ENCODE measurements at regions not wholly inside any gene's neighbourhood (a gene's known extent, or its start where the extent isn't known, plus 50 kb on each side); places are given as distances from the start of the nearest gene placed in this dataset.

- intact Hi-C loops (cut with DNase I; ENCODE audit: low total_unique reads): no loop called here
- H3K27ac ChIP-seq: no peak overlapping the region
- no peak for TF ChIP-seq CTCF (IDR thresholded peaks at IDR 0.05)
Observed at GRCh38 chr3:139292192-139292591, 51.6 kb upstream of the MRPS22 start.

GRCh38 chr3:139292711-139293664, 50.8 kb upstream of the MRPS22 start:
- H3K27me3 ChIP-seq: no peaks in the 10 kb centered on the region
- intact Hi-C loops (cut with DNase I; ENCODE audit: low total_unique reads): no loop called here
- TF ChIP-seq CTCF (IDR thresholded peaks at IDR 0.05): no peak
- DNase-seq: no peak
- H3K4me1 ChIP-seq: no peaks in the 10 kb centered on the region
- H3K27ac ChIP-seq: no peak overlapping the region
- no peaks in the 10 kb centered on the region for H3K9me3 ChIP-seq
- no peaks in the 10 kb centered on the region for H3K36me3 ChIP-seq
- H3K4me3 ChIP-seq: no peak overlapping the region

More at GRCh38 chr3:139292192-139292591, 51.6 kb upstream of the MRPS22 start:
- Histone ChIP-seq H3K27me3 (no peaks in the 10 kb centered on the region), H3K9me3 (no peaks in the 10 kb centered on the region), H3K36me3 (no peaks in the 10 kb centered on the region), H3K4me1 (no peaks in the 10 kb centered on the region), H3K4me3 (no peak overlapping the region)
- no peak for DNase-seq

- intact Hi-C loops (cut with DNase I; ENCODE audit: low total_unique reads): no loop called here
Observed at GRCh38 chr3:139293665-139294023, 50.2 kb upstream of the MRPS22 start.

More at GRCh38 chr3:139293665-139294023, 50.2 kb upstream of the MRPS22 start:
- TF ChIP-seq CTCF (IDR thresholded peaks at IDR 0.05): no peak
- H3K4me3 ChIP-seq: no peak overlapping the region
- DNase-seq: no peak
- no peak overlapping the region for H3K27ac ChIP-seq
- H3K4me1 ChIP-seq: no peaks in the 10 kb centered on the region
- no peaks in the 10 kb centered on the region for H3K36me3 ChIP-seq
- no peaks in the 10 kb centered on the region for H3K9me3 ChIP-seq
- no peaks in the 10 kb centered on the region for H3K27me3 ChIP-seq

Measured in tibial artery (tissue), 4 donors.